Activated CD8-positive, alpha-beta T cell treated with anti-CD3 and anti-CD28 coated beads for 36 hours (primary cell): ENCODE measurements at regions not wholly inside any gene's neighbourhood (a gene's known extent, or its start where the extent isn't known, plus 50 kb on each side); places are given as distances from the start of the nearest gene placed in this dataset.

ENCODE experiments used
- ATAC-seq: fragments of 200-7000 bp; cut with Tn5 transposase; one replicate; pipeline ENCODE4 v1.10.0; 2021; ENCODE audit warnings: mild to moderate bottlenecking, moderate library complexity
- CTCF ChIA-PET: fragments of 350-600 bp; sonication (Branson Sonifier 250); formaldehyde crosslinking; loops from one replicate; lab custom pipeline; 2021; ENCODE audit warnings: antibody characterized with exemption; lab: Charles Lee
- POLR2A ChIA-PET: fragments of 350-600 bp; sonication (Branson Sonifier 250); formaldehyde crosslinking; loops from one replicate; lab custom pipeline; 2021; ENCODE audit warnings: antibody characterized with exemption; lab: Charles Lee
- DNase-seq: peaks from one replicate; pipeline ENCODE4 v3.0.0-alpha.2; 2020
- H3K27ac Mint-ChIP-seq: one replicate; pipeline ENCODE4 v1.8.0; 2021; ENCODE audit warnings: mild to moderate bottlenecking, mixed read lengths
- H3K27me3 Mint-ChIP-seq: one replicate; pipeline ENCODE4 v1.8.0; 2021; ENCODE audit warnings: mixed read lengths
- H3K36me3 Mint-ChIP-seq: one replicate; pipeline ENCODE4 v1.8.0; 2021; ENCODE audit warnings: low read depth, mixed read lengths
- H3K4me1 Mint-ChIP-seq: one replicate; pipeline ENCODE4 v1.8.0; 2021; ENCODE audit warnings: low read depth, mixed read lengths
- H3K4me3 Mint-ChIP-seq: one replicate; pipeline ENCODE4 v1.8.0; 2021; ENCODE audit warnings: mild to moderate bottlenecking, moderate library complexity, mixed read lengths
- H3K9me3 Mint-ChIP-seq: one replicate; pipeline ENCODE4 v1.8.0; 2021; ENCODE audit warnings: mixed read lengths
- CTCF ChIP-seq: fragments of 200-600 bp; IDR thresholded peaks from one replicate; pipeline ENCODE4 v1.8.0; 2022; ENCODE audit warnings: antibody characterized with exemption, mild to moderate bottlenecking
- intact Hi-C: fragments of 100-400 bp; cut with micrococcal nuclease; formaldehyde crosslinking; loops from one replicate; pipeline ENCODE4 v1.10.0; 2022

DNA sequence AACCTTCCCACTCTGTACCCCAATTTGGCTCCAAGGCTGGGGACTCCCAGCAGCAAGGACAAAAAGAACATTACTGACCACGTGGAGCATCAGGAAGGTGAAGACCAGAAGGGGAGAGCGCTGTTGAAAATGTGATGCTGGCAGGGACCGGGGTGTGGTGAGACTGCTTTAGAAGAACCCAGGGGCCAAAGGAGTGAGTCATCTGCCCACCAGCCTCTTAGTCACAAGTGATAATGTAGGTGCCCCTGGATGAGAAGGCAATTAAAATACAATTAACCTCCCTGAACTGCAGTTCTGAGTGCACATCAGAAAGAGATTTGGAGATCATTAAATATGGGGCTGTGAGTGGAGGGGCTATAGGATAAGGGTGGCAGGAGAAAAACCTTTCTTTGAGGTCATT is 366.6 kb upstream of the CCL2 start:
- intact Hi-C loops, result no loop called here
- POLR2A ChIA-PET, result no interaction called here
- ATAC-seq, result no peak
- no peaks in the 10 kb centered on the region for H3K4me1 Mint-ChIP-seq
- H3K27ac Mint-ChIP-seq, result no peak overlapping the region
- peaks cover 8% of the 10 kb centered on the region for H3K27me3 Mint-ChIP-seq
- peak; percentile 2 for DNase-seq
- no peak for TF ChIP-seq CTCF
- CTCF ChIA-PET, result no interaction called here
- H3K9me3 Mint-ChIP-seq, result no peaks in the 10 kb centered on the region
- H3K4me3 Mint-ChIP-seq, result no peak overlapping the region
- H3K36me3 Mint-ChIP-seq, result no peaks in the 10 kb centered on the region

DNA sequence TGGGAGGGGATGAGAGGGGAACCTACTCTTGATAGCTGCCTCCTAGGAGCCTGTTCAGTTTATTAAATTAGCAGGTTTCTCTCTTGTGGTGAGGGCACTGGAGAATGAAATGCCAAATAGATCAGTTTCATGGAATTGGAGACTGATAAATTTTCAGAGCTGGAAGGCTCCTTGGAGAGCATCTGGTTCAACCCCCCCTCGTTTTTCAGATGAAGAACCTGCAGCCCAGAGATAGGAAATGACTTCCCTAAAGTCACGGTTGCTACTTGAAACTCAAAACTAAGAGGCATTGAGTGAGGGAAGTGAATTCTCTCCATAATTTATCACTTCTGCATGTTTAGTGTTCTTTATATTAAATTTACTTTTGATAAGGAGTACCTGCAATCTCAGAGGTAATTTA is 366.0 kb upstream of the CCL2 start:
- ATAC-seq, result no peak
- Mint-ChIP-seq H3K27me3 (peaks cover 8% of the 10 kb centered on the region), H3K4me1 (no peaks in the 10 kb centered on the region), H3K27ac (no peak overlapping the region), H3K4me3 (no peak overlapping the region), H3K36me3 (no peaks in the 10 kb centered on the region), H3K9me3 (no peaks in the 10 kb centered on the region)
- ChIA-PET POLR2A (no interaction called here), CTCF (no interaction called here)
- no peak for TF ChIP-seq CTCF
- intact Hi-C loops, result no loop called here
- DNase-seq, result no peak

DNA sequence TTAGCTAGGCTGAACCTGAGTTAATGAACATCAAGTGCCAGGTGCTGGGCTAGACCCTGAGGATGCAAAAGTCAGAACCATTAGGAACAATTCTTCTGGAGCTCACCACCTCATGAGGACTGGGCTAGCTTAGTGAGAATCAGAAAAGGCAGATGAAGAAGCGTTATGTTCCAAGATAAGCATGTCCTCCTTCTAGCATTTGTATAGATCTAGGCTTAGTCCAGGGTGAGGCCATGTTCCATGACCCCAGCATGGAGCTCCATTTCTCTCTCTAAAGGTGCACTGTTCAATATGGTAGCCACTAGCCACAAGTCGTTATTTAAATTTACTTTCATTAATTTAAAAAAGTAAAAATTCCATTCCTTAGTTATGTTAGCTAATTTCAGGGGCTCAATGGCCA is 365.3 kb upstream of the CCL2 start:
- CTCF ChIA-PET, result no interaction called here

GRCh38 chr17:33892717-33893591 is 362.1 kb upstream of the CCL2 start:
- Mint-ChIP-seq H3K27ac (no peak overlapping the region), H3K36me3 (no peaks in the 10 kb centered on the region), H3K27me3 (peaks cover 7% of the 10 kb centered on the region), H3K4me1 (no peaks in the 10 kb centered on the region), H3K9me3 (no peaks in the 10 kb centered on the region), H3K4me3 (no peak overlapping the region)
- ChIA-PET CTCF (no interaction called here), POLR2A (no interaction called here)
- DNase-seq (no peak), ATAC-seq (no peak)
- intact Hi-C loops, result no loop called here
- no peak for TF ChIP-seq CTCF

More for the DNA sequence above, 365.3 kb upstream of the CCL2 start:
- intact Hi-C loops, result no loop called here
- no peak for TF ChIP-seq CTCF
- Mint-ChIP-seq H3K27ac (no peak overlapping the region), H3K27me3 (peaks cover 8% of the 10 kb centered on the region), H3K4me1 (no peaks in the 10 kb centered on the region), H3K9me3 (no peaks in the 10 kb centered on the region), H3K36me3 (no peaks in the 10 kb centered on the region), H3K4me3 (no peak overlapping the region)
- ATAC-seq (no peak), DNase-seq (no peak)
- POLR2A ChIA-PET, result no interaction called here

GRCh38 chr17:33895491-33895890 is 359.6 kb upstream of the CCL2 start:
- DNase-seq, result no peak
- ATAC-seq, result no peak
- Mint-ChIP-seq H3K27ac (no peak overlapping the region), H3K4me3 (no peak overlapping the region), H3K9me3 (no peaks in the 10 kb centered on the region), H3K27me3 (peaks cover 9% of the 10 kb centered on the region), H3K36me3 (no peaks in the 10 kb centered on the region), H3K4me1 (no peaks in the 10 kb centered on the region)
- POLR2A ChIA-PET, result no interaction called here
- TF ChIP-seq CTCF, result no peak
- CTCF ChIA-PET, result no interaction called here
- intact Hi-C loops, result no loop called here
